HCT116 (cell line): ENCODE measurements at regions not wholly inside any gene's neighbourhood (a gene's known extent, or its start where the extent isn't known, plus 50 kb on each side); places are given as distances from the start of the nearest gene placed in this dataset.

ENCODE experiments used
- ATAC-seq: fragments of 200-7000 bp; cut with Tn5 transposase; 2 replicates; pipeline ENCODE4 v1.9.1; 2020; ENCODE audit warnings: mild to moderate bottlenecking, moderate library complexity
- BruUV-seq: library from RNA; stranded (reverse); fragments of 400-500 nt; replicated peaks from 2 replicates; lab custom pipeline; 2021; lab: Mats Ljungman, UMichigan
- CTCF ChIA-PET: fragments of 300-600 bp; sonication (Branson Sonifier 250); formaldehyde crosslinking; loops from one replicate; lab custom pipeline; 2021; ENCODE audit warnings: antibody characterized with exemption; lab: Charles Lee
- POLR2A ChIA-PET: fragments of 300-600, 350-600 bp; sonication (Branson Sonifier 250); formaldehyde crosslinking; loops from one replicate; lab custom pipeline; 2021; ENCODE audit warnings: antibody characterized with exemption; lab: Charles Lee
- RAD21 ChIA-PET, 2 experiments: fragments of 300-600 bp; sonication (Branson Sonifier 250); formaldehyde crosslinking; loops; one replicate each; lab custom pipeline; 2023; ENCODE audit warnings: low total read pairs in 2 of 2; ENCODE audit not compliant: uncharacterized antibody in 2 of 2, unreplicated experiment in 2 of 2, low non-redundant PET in 1 of 2; lab: Charles Lee
- DNase-seq: peaks from one replicate; pipeline ENCODE4 v3.0.0-alpha.2; 2010; ENCODE audit warnings: low read depth, low spot score
- H2AFZ ChIP-seq: fragments of 200-600 bp; shearing (Covaris generic), sonication (generic); 2 replicates; pipeline ENCODE4 v1.6.1; 2017; ENCODE audit warnings: low read depth, mixed run types, mixed read lengths, antibody characterized with exemption, low read length; ENCODE audit not compliant: poor library complexity, severe bottlenecking
- H3K27ac ChIP-seq: 2 replicates; pipeline ENCODE4 v1.5.1; 2012; ENCODE audit warnings: low read depth, low read length
- H3K27me3 ChIP-seq: fragments of 200-600 bp; sonication (generic); 2 replicates; pipeline ENCODE4 v1.6.1; 2016; ENCODE audit warnings: mixed run types, low read length, mixed read lengths; ENCODE audit not compliant: insufficient read depth
- H3K36me3 ChIP-seq, 2 experiments: fragments of 200-500 bp in 1 of 2; fragments of 200-600 bp in 1 of 2; sonication (Bioruptor generic) in 1 of 2; sonication (generic) in 1 of 2; 2 replicates each; pipeline versions ENCODE4 v1.5.1 to v1.6.1; 2014 to 2016; ENCODE audit warnings: low read length in 2 of 2, inconsistent platforms in 1 of 2, mixed read lengths in 1 of 2, mixed run types in 1 of 2; ENCODE audit not compliant: insufficient read depth in 2 of 2, control insufficient read depth in 1 of 2
- H3K4me1 ChIP-seq, 2 experiments: fragments of 200-600 bp in 1 of 2; sonication (generic) in 1 of 2; 2 replicates each; pipeline versions ENCODE4 v1.5.1 to v1.6.1; 2012 to 2017; ENCODE audit warnings: low read length in 2 of 2, inconsistent platforms in 1 of 2, mild to moderate bottlenecking in 1 of 2, mixed read lengths in 1 of 2, mixed run types in 1 of 2, moderate library complexity in 1 of 2; ENCODE audit not compliant: insufficient read depth in 2 of 2, control insufficient read depth in 1 of 2
- H3K4me2 ChIP-seq: fragments of 200-600 bp; sonication (generic); 2 replicates; pipeline ENCODE4 v1.6.1; 2017; ENCODE audit warnings: mixed run types, low read length, mixed read lengths
- H3K4me3 ChIP-seq, 2 experiments: fragments of 200-600 bp in 1 of 2; sonication (generic) in 1 of 2; replicated peaks in 1 of 2; 2 replicates each; pipeline ENCODE4 v1.5.1; 2011 to 2016; ENCODE audit warnings: low read length in 2 of 2, control low read depth in 1 of 2, low read depth in 1 of 2, mild to moderate bottlenecking in 1 of 2, mixed read lengths in 1 of 2, mixed run types in 1 of 2
- H3K79me2 ChIP-seq: fragments of 200-600 bp; sonication (generic); 2 replicates; pipeline ENCODE4 v1.6.1; 2017; ENCODE audit warnings: mild to moderate bottlenecking, mixed run types, low read length, moderate library complexity, mixed read lengths; ENCODE audit not compliant: insufficient read depth
- H3K9ac ChIP-seq: fragments of 200-600 bp; sonication (generic); 2 replicates; pipeline ENCODE4 v1.6.1; 2016; ENCODE audit warnings: low read length, mixed read lengths
- H3K9me2 ChIP-seq: fragments of 200-600 bp; sonication (generic), shearing (Covaris generic); 2 replicates; pipeline ENCODE4 v1.6.1; 2017; ENCODE audit warnings: mixed run types, mild to moderate bottlenecking, moderate library complexity; ENCODE audit not compliant: insufficient read depth
- H3K9me3 ChIP-seq, 2 experiments: fragments of 200-500 bp in 1 of 2; fragments of 200-600 bp in 1 of 2; sonication (Bioruptor generic) in 1 of 2; sonication (generic) in 1 of 2; 2 replicates each; pipeline ENCODE4 v1.6.1; 2014 to 2017; ENCODE audit warnings: low read length in 2 of 2, mixed read lengths in 2 of 2, inconsistent platforms in 1 of 2, low read depth in 1 of 2, mild to moderate bottlenecking in 1 of 2, mixed run types in 1 of 2, moderate library complexity in 1 of 2; ENCODE audit not compliant: control insufficient read depth in 1 of 2, insufficient read depth in 1 of 2
- H4K20me1 ChIP-seq: fragments of 200-600 bp; sonication (generic), shearing (Covaris generic); 2 replicates; pipeline ENCODE4 v1.6.1; 2017; ENCODE audit warnings: mixed run types, mild to moderate bottlenecking, moderate library complexity; ENCODE audit not compliant: insufficient read depth
- CBX3 ChIP-seq: IDR thresholded peaks from 2 replicates; pipeline ENCODE4 v1.6.1; 2012; ENCODE audit warnings: low read depth
- CTCF ChIP-seq, 3 experiments: fragments of 200-600 bp in 1 of 3; sonication (generic) in 1 of 3; IDR thresholded peaks in 2 of 3; conservative IDR thresholded peaks in 1 of 3; 2 replicates each; pipeline ENCODE4 v1.5.1; 2012 to 2017; ENCODE audit warnings: low read depth in 2 of 3, low read length in 2 of 3, antibody characterized with exemption in 1 of 3, borderline replicate concordance in 1 of 3, control low read depth in 1 of 3, mild to moderate bottlenecking in 1 of 3, mixed read lengths in 1 of 3, mixed run types in 1 of 3, moderate library complexity in 1 of 3; ENCODE audit not compliant: insufficient read depth in 1 of 3
- ELF1 ChIP-seq: IDR thresholded peaks from 2 replicates; pipeline ENCODE4 v1.6.1; 2012; ENCODE audit warnings: low read depth, borderline replicate concordance
- FOSL1 ChIP-seq: IDR thresholded peaks from 2 replicates; pipeline ENCODE4 v1.6.1; 2012; ENCODE audit warnings: low read depth
- JUND ChIP-seq: IDR thresholded peaks from 2 replicates; pipeline ENCODE4 v1.6.1; 2012
- POLR2AphosphoS5 ChIP-seq: IDR thresholded peaks from 2 replicates; pipeline ENCODE4 v1.6.1; 2011; ENCODE audit warnings: mild to moderate bottlenecking, low read depth, low read length, moderate library complexity
- RAD21 ChIP-seq: IDR thresholded peaks from 2 replicates; pipeline ENCODE4 v1.6.1; 2012; ENCODE audit warnings: low read depth, mild to moderate bottlenecking
- SIN3A ChIP-seq: IDR thresholded peaks from 2 replicates; pipeline ENCODE4 v1.6.1; 2012; ENCODE audit warnings: low read depth
- SP1 ChIP-seq: IDR thresholded peaks from 2 replicates; pipeline ENCODE4 v1.6.1; 2012; ENCODE audit warnings: low read depth
- TCF7L2 ChIP-seq: IDR thresholded peaks from 2 replicates; pipeline ENCODE4 v1.7.0; 2011; ENCODE audit warnings: borderline replicate concordance, inconsistent platforms; ENCODE audit not compliant: insufficient read depth, insufficient read length; ENCODE audit errors: extremely low read depth
- ZBTB33 ChIP-seq: IDR thresholded peaks from 2 replicates; pipeline ENCODE4 v1.6.1; 2011; ENCODE audit warnings: mild to moderate bottlenecking, low read length, moderate library complexity; ENCODE audit not compliant: insufficient replicate concordance; ENCODE audit errors: extremely low read depth
- ZNF274 ChIP-seq: fragments of 200-500 bp; sonication (Bioruptor generic); IDR thresholded peaks from 2 replicates; pipeline ENCODE4 v1.6.1; 2014; ENCODE audit warnings: mild to moderate bottlenecking, low read depth, low read length, inconsistent platforms
- intact Hi-C: fragments of 100-400 bp; cut with micrococcal nuclease; formaldehyde crosslinking; loops from 2 replicates; pipeline ENCODE4 v1.10.0; 2022
- TF ChIP-seq, protein P1 (sequence below): IDR thresholded peaks from 2 replicates; pipeline ENCODE4 v1.6.1; 2012; ENCODE audit warnings: low read depth
- TF ChIP-seq, protein P2 (sequence below): IDR thresholded peaks from 2 replicates; pipeline ENCODE4 v1.6.1; 2012

- Histone ChIP-seq H3K4me3 (no peak overlapping the region), H3K9me2 (no peaks in the 10 kb centered on the region), H3K4me1 (no peaks in the 10 kb centered on the region), H4K20me1 (no peaks in the 10 kb centered on the region), H3K27me3 (no peaks in the 10 kb centered on the region), H3K9me3 (no peaks in the 10 kb centered on the region), H3K9ac (no peak overlapping the region), H3K36me3 (no peaks in the 10 kb centered on the region), H2AFZ (no peak overlapping the region), H3K79me2 (no peaks in the 10 kb centered on the region), H3K4me2 (no peak overlapping the region), H3K27ac (no peak overlapping the region)
- ChIA-PET CTCF (no interaction called here), POLR2A (no interaction called here), RAD21 (no interaction called here)
- intact Hi-C loops, result no loop called here
- ATAC-seq (no peak), DNase-seq (no peak)
- TF ChIP-seq FOSL1 (no peak), POLR2AphosphoS5 (no peak), JUND (no peak), ELF1 (no peak), TCF7L2 (no peak), RAD21 (no peak), CBX3 (no peak), ZNF274 (no peak), SP1 (no peak), SIN3A (no peak), ZBTB33 (no peak), CTCF (IDR thresholded peaks at IDR 0.05 in 2 of 3, conservative IDR thresholded peaks at IDR 0.05 in 1 of 3; ENCODE audit: borderline replicate concordance in 1 of 3, insufficient read depth in 1 of 3, low read depth in 2 of 3, low read length in 2 of 3) (no peak)
- TF ChIP-seq, protein P1, sequence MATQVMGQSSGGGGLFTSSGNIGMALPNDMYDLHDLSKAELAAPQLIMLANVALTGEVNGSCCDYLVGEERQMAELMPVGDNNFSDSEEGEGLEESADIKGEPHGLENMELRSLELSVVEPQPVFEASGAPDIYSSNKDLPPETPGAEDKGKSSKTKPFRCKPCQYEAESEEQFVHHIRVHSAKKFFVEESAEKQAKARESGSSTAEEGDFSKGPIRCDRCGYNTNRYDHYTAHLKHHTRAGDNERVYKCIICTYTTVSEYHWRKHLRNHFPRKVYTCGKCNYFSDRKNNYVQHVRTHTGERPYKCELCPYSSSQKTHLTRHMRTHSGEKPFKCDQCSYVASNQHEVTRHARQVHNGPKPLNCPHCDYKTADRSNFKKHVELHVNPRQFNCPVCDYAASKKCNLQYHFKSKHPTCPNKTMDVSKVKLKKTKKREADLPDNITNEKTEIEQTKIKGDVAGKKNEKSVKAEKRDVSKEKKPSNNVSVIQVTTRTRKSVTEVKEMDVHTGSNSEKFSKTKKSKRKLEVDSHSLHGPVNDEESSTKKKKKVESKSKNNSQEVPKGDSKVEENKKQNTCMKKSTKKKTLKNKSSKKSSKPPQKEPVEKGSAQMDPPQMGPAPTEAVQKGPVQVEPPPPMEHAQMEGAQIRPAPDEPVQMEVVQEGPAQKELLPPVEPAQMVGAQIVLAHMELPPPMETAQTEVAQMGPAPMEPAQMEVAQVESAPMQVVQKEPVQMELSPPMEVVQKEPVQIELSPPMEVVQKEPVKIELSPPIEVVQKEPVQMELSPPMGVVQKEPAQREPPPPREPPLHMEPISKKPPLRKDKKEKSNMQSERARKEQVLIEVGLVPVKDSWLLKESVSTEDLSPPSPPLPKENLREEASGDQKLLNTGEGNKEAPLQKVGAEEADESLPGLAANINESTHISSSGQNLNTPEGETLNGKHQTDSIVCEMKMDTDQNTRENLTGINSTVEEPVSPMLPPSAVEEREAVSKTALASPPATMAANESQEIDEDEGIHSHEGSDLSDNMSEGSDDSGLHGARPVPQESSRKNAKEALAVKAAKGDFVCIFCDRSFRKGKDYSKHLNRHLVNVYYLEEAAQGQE, result no peak
- TF ChIP-seq, protein P2, sequence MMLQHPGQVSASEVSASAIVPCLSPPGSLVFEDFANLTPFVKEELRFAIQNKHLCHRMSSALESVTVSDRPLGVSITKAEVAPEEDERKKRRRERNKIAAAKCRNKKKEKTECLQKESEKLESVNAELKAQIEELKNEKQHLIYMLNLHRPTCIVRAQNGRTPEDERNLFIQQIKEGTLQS, result no peak
- BruUV-seq, result no TSS peak
Measured at GRCh38 chr4:157889788-157890187, 283.0 kb downstream of the GASK1B start.
